Activated gamma-delta T cell treated with anti-CD3 and anti-CD28 coated beads, Interleukin-2, amount 50 U/mL, for 16 hours (primary cell): ENCODE measurements at regions not wholly inside any gene's neighbourhood (a gene's known extent, or its start where the extent isn't known, plus 50 kb on each side); places are given as distances from the start of the nearest gene placed in this dataset.

Experiments
- DNase-seq: peaks from one replicate; pipeline ENCODE4 v3.0.0-alpha.2; 2020; ENCODE audit warnings: low read depth

- DNase-seq, result no peak
Observed at GRCh38 chr2:120991441-120991840, 255.8 kb downstream of the GLI2 start.

GRCh38 chr2:120992791-120993555 lies 257.3 kb downstream of the GLI2 start:
- no peak for DNase-seq

- no peak for DNase-seq
Observed at GRCh38 chr2:120993661-120994060, 258.0 kb downstream of the GLI2 start.

- DNase-seq, result no peak
Observed at GRCh38 chr2:120994301-120994995, 258.8 kb downstream of the GLI2 start.

- no peak for DNase-seq
Observed at GRCh38 chr2:120995152-120995551, 259.5 kb downstream of the GLI2 start.

- no peak for DNase-seq
Observed at GRCh38 chr2:120995656-120996190, 260.1 kb downstream of the GLI2 start.

- no peak for DNase-seq
Observed at GRCh38 chr2:120999377-121000097, 263.9 kb downstream of the GLI2 start.

- DNase-seq, result no peak
Observed at GRCh38 chr2:121000804-121001203, 265.1 kb downstream of the GLI2 start.

- no peak for DNase-seq
Observed at GRCh38 chr2:121001641-121002040, 266.0 kb downstream of the GLI2 start.

GRCh38 chr2:121002597-121002996 lies 266.9 kb downstream of the GLI2 start:
- DNase-seq, result no peak

- DNase-seq, result no peak
Observed at GRCh38 chr2:121003391-121003790, 267.7 kb downstream of the GLI2 start.

GRCh38 chr2:121004359-121004758 lies 268.7 kb downstream of the GLI2 start:
- DNase-seq, result no peak

GRCh38 chr2:121004950-121005349 lies 269.3 kb downstream of the GLI2 start:
- no peak for DNase-seq

- DNase-seq, result no peak
Observed at GRCh38 chr2:121005453-121005852, 269.8 kb downstream of the GLI2 start.

GRCh38 chr2:121006743-121007489 lies 271.2 kb downstream of the GLI2 start:
- no peak for DNase-seq

- DNase-seq, result no peak
Observed at GRCh38 chr2:121007490-121007853, 271.8 kb downstream of the GLI2 start.

GRCh38 chr2:121008975-121009374 lies 273.3 kb downstream of the GLI2 start:
- no peak for DNase-seq

- DNase-seq, result no peak
Observed at GRCh38 chr2:121010998-121011397, 274.0 kb downstream of the TFCP2L1 start.

GRCh38 chr2:121014876-121015275 lies 270.1 kb downstream of the TFCP2L1 start:
- DNase-seq, result no peak

GRCh38 chr2:121015971-121016485 lies 269.0 kb downstream of the TFCP2L1 start:
- DNase-seq, result no peak

- no peak for DNase-seq
Observed at GRCh38 chr2:121017396-121017795, 267.6 kb downstream of the TFCP2L1 start.
